ENCODE measurements at regions not wholly inside any gene's neighbourhood (a gene's known extent, or its start where the extent isn't known, plus 50 kb on each side); places are given as distances from the start of the nearest gene placed in this dataset.
"Not testable (repeated sequence)": the region's sequence is repeated elsewhere in the genome, so short reads cannot be mapped to it uniquely, and the experiment has no call there.

- DNase-seq, result no peak
These were observed 138.7 kb downstream of the YTHDC2 start for GRCh38 chr5:113652161-113652560.

- no peak for DNase-seq
These were observed 141.3 kb downstream of the YTHDC2 start for GRCh38 chr5:113654828-113655227.

GRCh38 chr5:113660206-113660605, 146.7 kb downstream of the YTHDC2 start:
- DNase-seq, result no peak

- DNase-seq, result no peak
These were observed 147.3 kb downstream of the YTHDC2 start for GRCh38 chr5:113660706-113661250.

GRCh38 chr5:113663879-113664541, 150.5 kb downstream of the YTHDC2 start:
- no peak for DNase-seq

- DNase-seq, result no peak
These were observed 159.5 kb downstream of the YTHDC2 start for GRCh38 chr5:113673041-113673440.

- no peak for DNase-seq
These were observed 161.7 kb downstream of the YTHDC2 start for GRCh38 chr5:113675166-113675565.

GRCh38 chr5:113678202-113678601, 164.7 kb downstream of the YTHDC2 start:
- no peak for DNase-seq

- peak; percentile 5 to 16 for DNase-seq
These were observed 165.6 kb downstream of the YTHDC2 start for GRCh38 chr5:113678924-113679575.

- no peak for DNase-seq
These were observed 167.0 kb downstream of the YTHDC2 start for GRCh38 chr5:113680534-113680933.

GRCh38 chr5:113682497-113683136, 169.1 kb downstream of the YTHDC2 start:
- no peak for DNase-seq

- no peak for DNase-seq
These were observed 169.7 kb downstream of the YTHDC2 start for GRCh38 chr5:113683211-113683610.

GRCh38 chr5:113686599-113686998, 173.1 kb downstream of the YTHDC2 start:
- no peak for DNase-seq

- DNase-seq, result no peak
These were observed 176.2 kb downstream of the YTHDC2 start for GRCh38 chr5:113689647-113690046.

- no peak for DNase-seq
These were observed 179.0 kb downstream of the YTHDC2 start for GRCh38 chr5:113692466-113692865.

GRCh38 chr5:113692891-113693457, 179.5 kb downstream of the YTHDC2 start:
- DNase-seq, result peak in 1 of 2 donors; percentile 10

- no peak for DNase-seq
These were observed 180.2 kb downstream of the YTHDC2 start for GRCh38 chr5:113693701-113694100.

GRCh38 chr5:113694576-113694975, 181.1 kb downstream of the YTHDC2 start:
- DNase-seq, result no peak

- no peak for DNase-seq
These were observed 189.8 kb downstream of the YTHDC2 start for GRCh38 chr5:113703266-113703665.

- no peak for DNase-seq
These were observed 192.2 kb downstream of the YTHDC2 start for GRCh38 chr5:113705657-113706056.

- DNase-seq, result no peak
These were observed 199.6 kb downstream of the YTHDC2 start for GRCh38 chr5:113713051-113713450.

GRCh38 chr5:113715921-113716320, 202.4 kb downstream of the YTHDC2 start:
- DNase-seq, result not testable (repeated sequence)

GRCh38 chr5:113719549-113719948, 206.1 kb downstream of the YTHDC2 start:
- DNase-seq, result no peak

Measured in hippocampal formation (tissue), 2 donors.